Small intestine (tissue), 7 donors: ENCODE measurements at regions not wholly inside any gene's neighbourhood (a gene's known extent, or its start where the extent isn't known, plus 50 kb on each side); places are given as distances from the start of the nearest gene placed in this dataset.
A peak's percentile ranks its signal among the peaks of the same experiment; 100 is the strongest.

Experiments used
- DNase-seq, 2 donors: peaks; one replicate each; pipeline versions ENCODE4 v3.0.0 to v3.0.0-alpha.2; 2013
- FAIRE-seq: peaks from 2 replicates; lab custom pipeline; 2012; peaks lifted over from hg19 to GRCh38; lab: Jason Lieb, UNC
- H3K27ac ChIP-seq, 3 donors: one replicate each; pipeline ENCODE4 v1.5.1; 2013; ENCODE audit warnings: low read length in 2 of 3, mild to moderate bottlenecking in 2 of 3, control low read depth in 1 of 3, inconsistent platforms in 1 of 3, low read depth in 1 of 3, moderate library complexity in 1 of 3
- H3K27me3 ChIP-seq, 3 donors: one replicate each; pipeline ENCODE4 v1.6.1; 2013; ENCODE audit warnings: low read length in 3 of 3, inconsistent platforms in 1 of 3; ENCODE audit not compliant: control insufficient read depth in 3 of 3, insufficient read depth in 3 of 3
- H3K36me3 ChIP-seq, 3 donors: one replicate each; pipeline ENCODE4 v1.6.1; 2013; ENCODE audit warnings: low read length in 3 of 3, inconsistent platforms in 1 of 3, low read depth in 1 of 3, mild to moderate bottlenecking in 1 of 3, moderate library complexity in 1 of 3; ENCODE audit not compliant: control insufficient read depth in 3 of 3, insufficient read depth in 2 of 3
- H3K4me1 ChIP-seq, 3 donors: one replicate each; pipeline ENCODE4 v1.6.1; 2013; ENCODE audit warnings: low read length in 2 of 3, inconsistent platforms in 1 of 3, low read depth in 1 of 3, mild to moderate bottlenecking in 1 of 3, moderate library complexity in 1 of 3; ENCODE audit not compliant: control insufficient read depth in 3 of 3, insufficient read depth in 2 of 3
- H3K4me3 ChIP-seq, 3 donors: one replicate each; pipeline ENCODE4 v1.5.1; 2013; ENCODE audit warnings: low read length in 3 of 3, control low read depth in 1 of 3, inconsistent platforms in 1 of 3, low read depth in 1 of 3, mild to moderate bottlenecking in 1 of 3, moderate library complexity in 1 of 3
- H3K9me3 ChIP-seq, 2 donors: one replicate each; pipeline ENCODE4 v1.6.1; 2013; ENCODE audit warnings: low read depth in 1 of 2, low read length in 1 of 2; ENCODE audit not compliant: control insufficient read depth in 2 of 2, insufficient read depth in 1 of 2
- WGBS, 3 donors: extraction: QIAGEN DNeasy Blood & Tissue Kit; methylation state at CpG; one replicate each; pipeline ENCODE4 v1.1.7; 2013; 5-methylcytosine and 5-hydroxymethylcytosine counted together
- donor health status: healthy with polysubstance abuse.
- donor health status: control.
- donor health status: control.
- donor health status: Bipolar disorder and iron deficiency.
- donor health status: healthy.

DNA sequence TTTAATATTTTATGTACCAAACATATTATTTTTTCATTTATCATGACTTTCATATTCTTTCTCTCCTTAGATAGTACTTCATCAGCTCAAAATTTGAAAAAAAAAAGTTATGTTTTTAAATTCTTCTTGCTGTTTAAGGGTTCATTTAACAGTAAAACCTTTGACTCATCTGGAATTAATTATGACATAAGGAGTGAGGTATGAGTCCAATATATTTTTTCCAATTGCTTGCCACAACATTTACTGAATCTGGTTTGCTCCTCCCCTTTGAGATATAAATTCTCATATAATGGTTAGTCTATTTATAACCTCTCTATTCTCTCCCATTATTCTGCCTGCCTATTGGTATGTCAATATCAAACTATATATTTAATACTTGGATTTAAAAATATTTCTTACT, 387.8 kb downstream of the TUSC7 start:
- Histone ChIP-seq H3K36me3 (no peaks in the 10 kb centered on the region), H3K4me1 (no peaks in the 10 kb centered on the region), H3K9me3 (no peaks in the 10 kb centered on the region), H3K27ac (no peak overlapping the region), H3K4me3 (no peak overlapping the region), H3K27me3 (no peaks in the 10 kb centered on the region)
- no peak for DNase-seq
- no peak for FAIRE-seq

DNA sequence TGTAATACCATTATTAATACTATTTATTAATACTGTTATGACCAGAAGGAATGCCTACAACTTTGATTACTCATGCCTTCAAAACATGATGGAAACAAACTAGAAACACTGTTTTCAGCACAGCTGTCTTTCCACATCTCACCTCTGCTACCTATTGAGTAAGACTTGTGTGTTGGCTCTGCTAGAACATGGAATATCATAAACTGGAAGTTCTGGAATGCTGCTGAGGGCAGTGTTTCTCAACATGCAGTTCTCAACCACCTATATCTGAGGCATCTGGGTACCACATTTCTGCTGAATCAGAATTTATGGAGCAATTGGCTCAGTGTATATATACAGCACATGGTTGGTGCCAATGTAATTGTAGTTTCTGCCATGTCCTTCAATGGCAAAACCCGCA, 392.1 kb downstream of the TUSC7 start:
- H3K4me3 ChIP-seq = no peak overlapping the region
- no peak overlapping the region for H3K27ac ChIP-seq
- peaks cover 0 to 4% of the 10 kb centered on the region in 2 donors for H3K9me3 ChIP-seq
- H3K27me3 ChIP-seq = no peaks in the 10 kb centered on the region
- H3K4me1 ChIP-seq = no peaks in the 10 kb centered on the region
- WGBS, 3 donors = 96 to 98% (median 96%) methylated on average over 1 of the region's 1 CpG
- DNase-seq = peak in 1 of 2 donors; percentile 10
- no peaks in the 10 kb centered on the region for H3K36me3 ChIP-seq
- FAIRE-seq = no peak

DNA sequence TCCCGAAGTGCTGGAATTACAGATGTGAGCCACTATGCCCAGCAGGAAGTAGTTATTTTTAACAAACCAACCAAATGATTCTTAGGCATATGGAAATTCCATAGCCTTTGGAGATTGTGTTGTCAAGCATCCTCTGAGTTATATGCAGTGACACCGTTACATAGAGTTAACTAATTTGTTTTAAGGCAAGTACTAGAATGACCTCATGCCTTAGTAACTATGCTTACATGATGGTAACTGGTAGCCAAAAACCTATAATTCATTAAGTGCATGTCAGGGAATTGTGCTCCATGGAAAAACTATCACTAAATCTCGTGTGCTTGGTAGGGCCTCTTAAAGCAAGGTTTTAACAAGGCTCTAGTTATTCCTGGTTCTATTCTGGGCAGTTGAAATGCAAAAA, 392.8 kb downstream of the TUSC7 start:
- H3K36me3 ChIP-seq = no peaks in the 10 kb centered on the region
- DNase-seq (no peak), FAIRE-seq (no peak)
- no peak overlapping the region for H3K4me3 ChIP-seq
- no peaks in the 10 kb centered on the region for H3K4me1 ChIP-seq
- WGBS, 3 donors = 72 to 81% (median 73%) methylated on average over 3 of the region's 3 CpGs
- H3K27me3 ChIP-seq = no peaks in the 10 kb centered on the region
- no peak overlapping the region for H3K27ac ChIP-seq
- H3K9me3 ChIP-seq = peaks cover 0 to 4% of the 10 kb centered on the region in 2 donors

DNA sequence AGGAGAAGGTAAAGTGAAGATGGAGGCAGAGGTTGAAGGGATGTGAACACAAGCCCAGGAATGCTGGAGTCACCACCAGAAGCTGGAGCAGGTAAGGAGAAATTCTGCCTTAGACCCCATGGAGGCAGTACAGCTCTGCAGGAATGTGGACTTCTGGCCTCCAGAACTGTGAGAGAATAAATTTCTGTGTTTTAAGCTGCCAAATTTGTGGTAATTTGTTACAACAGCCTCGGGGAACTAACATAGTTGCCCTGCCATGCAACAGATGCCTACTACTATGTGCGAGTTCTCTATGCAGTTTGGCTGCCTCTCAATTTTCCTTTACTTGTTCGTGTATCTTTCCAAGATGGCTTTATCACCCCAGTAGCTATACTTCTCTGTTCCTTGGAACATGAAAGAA, 394.1 kb downstream of the TUSC7 start:
- peaks cover 0 to 4% of the 10 kb centered on the region in 2 donors for H3K9me3 ChIP-seq
- no peak overlapping the region for H3K4me3 ChIP-seq
- no peaks in the 10 kb centered on the region for H3K27me3 ChIP-seq
- WGBS, 3 donors = 73 to 81% (median 78%) methylated on average over 3 of the region's 3 CpGs
- DNase-seq (peak in 1 of 2 donors; percentile 10), FAIRE-seq (no peak)
- H3K27ac ChIP-seq = no peak overlapping the region
- no peaks in the 10 kb centered on the region for H3K4me1 ChIP-seq
- no peaks in the 10 kb centered on the region for H3K36me3 ChIP-seq

DNA sequence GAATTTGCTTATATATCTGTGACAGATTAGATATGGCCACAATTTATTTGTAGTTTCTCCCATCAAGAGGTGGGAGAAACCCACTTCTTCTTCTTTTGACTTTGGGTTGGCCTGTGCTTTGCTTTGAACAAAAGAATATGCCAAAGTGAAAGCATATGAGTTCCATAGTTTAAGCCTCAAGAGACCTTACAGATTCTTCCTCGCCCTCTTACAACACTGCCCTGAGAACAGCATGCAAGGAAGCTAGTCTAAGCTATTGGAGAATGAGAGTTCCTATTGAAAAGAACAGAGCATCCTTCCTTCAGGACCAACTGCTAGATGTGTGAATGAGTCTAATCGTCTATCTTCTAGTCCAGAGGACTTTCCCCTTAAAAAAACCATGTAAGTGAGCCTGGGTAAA, 394.8 kb downstream of the TUSC7 start:
- Histone ChIP-seq H3K27me3 (no peaks in the 10 kb centered on the region), H3K4me1 (no peaks in the 10 kb centered on the region), H3K4me3 (no peak overlapping the region), H3K9me3 (peaks cover 0 to 4% of the 10 kb centered on the region in 2 donors), H3K27ac (no peak overlapping the region), H3K36me3 (no peaks in the 10 kb centered on the region)
- FAIRE-seq = no peak
- 65 to 73% (median 69%) methylated on average over 2 of the region's 2 CpGs for WGBS, 3 donors
- no peak for DNase-seq

DNA sequence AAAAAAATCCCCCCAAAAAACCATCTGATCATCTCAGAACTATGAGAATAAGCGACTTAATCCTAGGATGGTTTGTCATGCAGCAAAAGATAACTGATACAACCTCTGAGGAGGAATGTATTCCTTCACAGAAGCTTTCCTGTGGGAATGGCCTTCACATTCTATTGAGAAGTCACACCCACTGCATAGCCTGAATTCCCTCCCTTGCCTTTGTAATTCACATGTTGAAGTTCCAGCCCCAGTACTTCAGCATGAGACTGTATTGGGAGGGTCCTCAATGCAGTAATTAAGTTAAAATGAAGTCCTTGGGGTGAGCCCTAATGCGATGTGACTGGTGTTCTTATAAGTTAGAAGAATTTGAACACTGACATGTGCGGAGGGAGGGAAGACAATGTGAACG, 395.2 kb downstream of the TUSC7 start:
- no peak overlapping the region for H3K27ac ChIP-seq
- 88 to 92% (median 92%) methylated on average over 4 of the region's 4 CpGs for WGBS, 3 donors
- no peak overlapping the region for H3K4me3 ChIP-seq
- no peaks in the 10 kb centered on the region for H3K27me3 ChIP-seq
- no peaks in the 10 kb centered on the region for H3K4me1 ChIP-seq
- DNase-seq (no peak), FAIRE-seq (no peak)
- no peaks in the 10 kb centered on the region for H3K36me3 ChIP-seq
- peaks cover 0 to 4% of the 10 kb centered on the region in 2 donors for H3K9me3 ChIP-seq

DNA sequence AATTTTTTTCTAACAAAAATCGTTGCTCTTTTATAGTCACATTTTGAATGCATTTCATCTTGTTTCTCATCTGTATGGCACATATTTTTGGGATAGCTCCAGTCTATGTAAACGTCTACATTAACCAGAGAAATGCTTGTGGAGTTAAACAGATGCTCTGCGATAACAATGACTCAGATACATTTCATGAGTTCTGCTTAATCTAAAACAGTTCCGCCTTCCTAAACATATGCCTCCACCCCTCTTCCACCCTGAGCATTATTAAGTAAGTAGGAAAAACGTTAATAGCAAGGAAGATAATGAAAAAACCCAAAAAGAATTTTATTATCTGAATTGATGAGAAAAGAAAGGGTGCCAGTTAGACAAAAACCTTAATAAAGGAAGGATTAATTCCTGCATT, 396.1 kb downstream of the TUSC7 start:
- no peak for FAIRE-seq
- DNase-seq = no peak
- H3K27ac ChIP-seq = no peak overlapping the region
- H3K4me1 ChIP-seq = no peaks in the 10 kb centered on the region
- H3K36me3 ChIP-seq = no peaks in the 10 kb centered on the region
- WGBS, 3 donors = 59 to 73% (median 72%) methylated on average over 5 of the region's 5 CpGs
- no peaks in the 10 kb centered on the region for H3K27me3 ChIP-seq
- peaks cover 0 to 4% of the 10 kb centered on the region in 2 donors for H3K9me3 ChIP-seq
- H3K4me3 ChIP-seq = no peak overlapping the region

DNA sequence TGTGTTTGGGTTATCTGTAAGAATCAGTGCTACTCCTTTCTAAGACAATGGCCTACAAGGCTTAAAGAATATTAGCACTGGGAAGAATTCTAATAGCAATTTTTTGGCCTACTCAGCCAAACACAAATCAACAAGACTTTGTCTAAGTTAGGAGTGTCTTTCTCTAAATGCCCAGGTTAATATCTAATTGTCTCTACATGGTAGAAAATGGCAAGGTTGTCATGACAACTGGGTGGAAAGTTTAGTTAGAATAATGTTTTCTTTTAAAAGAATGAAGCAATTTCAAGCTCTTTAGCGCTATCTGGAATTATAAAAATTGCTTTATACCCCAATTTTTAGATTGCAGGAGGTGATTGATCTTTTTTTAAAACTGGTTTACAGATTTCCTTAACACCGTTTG, 396.8 kb downstream of the TUSC7 start:
- Histone ChIP-seq H3K9me3 (peaks cover 0 to 4% of the 10 kb centered on the region in 2 donors), H3K27me3 (no peaks in the 10 kb centered on the region), H3K4me3 (no peak overlapping the region), H3K4me1 (no peaks in the 10 kb centered on the region), H3K27ac (no peak overlapping the region), H3K36me3 (no peaks in the 10 kb centered on the region)
- WGBS, 3 donors = 80 to 84% (median 80%) methylated on average over 2 of the region's 2 CpGs
- DNase-seq (no peak), FAIRE-seq (no peak)

DNA sequence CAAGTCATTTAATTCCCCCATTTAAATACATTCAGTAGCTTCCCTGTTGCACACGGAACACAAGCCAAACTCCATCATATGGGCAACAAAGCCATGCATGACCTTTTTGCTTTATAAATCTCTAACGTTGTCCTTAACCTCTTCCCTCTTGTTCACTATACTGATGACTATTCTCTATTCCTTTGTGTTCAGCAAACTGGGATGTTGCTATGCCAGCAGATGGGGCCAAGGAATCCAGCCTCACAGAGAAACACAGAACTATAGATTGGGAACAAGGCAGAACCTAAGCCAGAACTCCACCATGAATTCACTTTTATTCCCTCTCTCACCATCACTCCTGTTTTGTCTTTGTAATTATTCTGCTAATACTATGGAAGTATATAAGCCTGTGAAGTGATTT, 398.4 kb downstream of the TUSC7 start:
- peaks cover 0 to 4% of the 10 kb centered on the region in 2 donors for H3K9me3 ChIP-seq
- H3K36me3 ChIP-seq = no peaks in the 10 kb centered on the region
- 78 to 83% (median 78%) methylated on average over 2 of the region's 2 CpGs for WGBS, 3 donors
- no peak for DNase-seq
- no peak overlapping the region for H3K27ac ChIP-seq
- H3K4me3 ChIP-seq = no peak overlapping the region
- H3K4me1 ChIP-seq = no peaks in the 10 kb centered on the region
- FAIRE-seq = no peak
- no peaks in the 10 kb centered on the region for H3K27me3 ChIP-seq
